GM21423 (cell line): ENCODE measurements at regions not wholly inside any gene's neighbourhood (a gene's known extent, or its start where the extent isn't known, plus 50 kb on each side); places are given as distances from the start of the nearest gene placed in this dataset.
"Not testable (repeated sequence)": the region's sequence is repeated elsewhere in the genome, so short reads cannot be mapped to it uniquely, and the experiment has no call there.

Source experiments
- ATAC-seq: cut with Tn5 transposase; IDR thresholded peaks from one replicate; pipeline ENCODE4 v1.9.1; 2021; ENCODE audit warnings: mild to moderate bottlenecking, moderate library complexity; ENCODE audit not compliant: unreplicated experiment

DNA sequence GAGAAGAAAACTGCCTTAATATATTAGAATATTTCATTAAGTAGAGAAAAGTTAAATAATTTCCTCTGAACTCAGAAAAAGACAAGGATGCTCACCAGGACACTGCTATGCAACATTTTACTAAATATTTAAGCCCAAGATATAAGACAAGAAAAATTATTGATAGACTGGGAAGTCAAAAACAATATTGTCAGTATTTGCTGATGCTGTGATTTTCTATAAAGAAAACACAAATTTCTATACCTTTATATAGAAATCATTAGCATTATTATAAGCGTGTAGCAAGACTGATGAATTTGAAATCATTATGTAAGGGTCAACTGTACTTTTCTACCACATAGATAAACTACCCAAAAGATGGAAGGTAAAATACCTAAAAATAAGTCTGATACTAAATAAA lies 451.0 kb downstream of the RNF144A start:
- ATAC-seq = no peak

DNA sequence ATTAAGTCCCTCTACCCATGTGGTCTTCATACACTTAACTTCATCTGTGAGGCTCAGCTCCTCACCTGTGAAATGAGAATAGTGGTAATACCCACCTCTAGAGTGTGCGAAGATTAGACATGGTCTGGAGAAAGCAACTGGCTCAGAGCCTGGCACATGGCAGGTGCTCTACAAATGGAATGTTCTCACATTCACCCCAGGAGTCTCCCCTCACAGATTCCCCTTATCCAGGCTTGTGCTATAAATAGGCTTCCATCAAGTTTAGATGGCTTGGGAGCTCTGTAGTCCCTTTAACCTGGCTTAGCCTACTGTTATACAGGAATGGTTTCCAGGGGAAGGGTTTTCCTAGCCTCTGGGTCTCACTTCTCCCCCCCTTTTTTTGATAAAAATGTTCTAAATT lies 455.9 kb downstream of the RNF144A start:
- ATAC-seq = no peak

DNA sequence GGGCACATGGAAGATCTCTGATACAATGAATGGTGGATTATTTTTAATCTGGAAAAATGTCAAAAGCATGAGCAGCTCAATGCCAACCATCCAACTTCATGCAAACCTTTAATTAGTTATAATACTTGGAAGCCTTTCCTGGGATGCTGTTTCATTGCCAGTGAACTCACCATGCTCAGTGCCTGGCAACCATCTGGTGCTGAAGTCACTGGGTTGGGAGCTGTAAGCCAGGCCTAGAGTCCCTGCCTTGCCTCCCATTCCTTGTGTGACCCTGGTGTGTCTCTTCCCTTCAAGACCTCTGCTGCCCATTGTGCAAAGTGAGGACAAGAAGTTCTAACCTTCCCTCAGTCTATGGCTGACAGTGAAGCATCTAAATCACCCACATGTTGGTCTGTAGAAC lies 458.7 kb downstream of the RNF144A start:
- no peak for ATAC-seq

DNA sequence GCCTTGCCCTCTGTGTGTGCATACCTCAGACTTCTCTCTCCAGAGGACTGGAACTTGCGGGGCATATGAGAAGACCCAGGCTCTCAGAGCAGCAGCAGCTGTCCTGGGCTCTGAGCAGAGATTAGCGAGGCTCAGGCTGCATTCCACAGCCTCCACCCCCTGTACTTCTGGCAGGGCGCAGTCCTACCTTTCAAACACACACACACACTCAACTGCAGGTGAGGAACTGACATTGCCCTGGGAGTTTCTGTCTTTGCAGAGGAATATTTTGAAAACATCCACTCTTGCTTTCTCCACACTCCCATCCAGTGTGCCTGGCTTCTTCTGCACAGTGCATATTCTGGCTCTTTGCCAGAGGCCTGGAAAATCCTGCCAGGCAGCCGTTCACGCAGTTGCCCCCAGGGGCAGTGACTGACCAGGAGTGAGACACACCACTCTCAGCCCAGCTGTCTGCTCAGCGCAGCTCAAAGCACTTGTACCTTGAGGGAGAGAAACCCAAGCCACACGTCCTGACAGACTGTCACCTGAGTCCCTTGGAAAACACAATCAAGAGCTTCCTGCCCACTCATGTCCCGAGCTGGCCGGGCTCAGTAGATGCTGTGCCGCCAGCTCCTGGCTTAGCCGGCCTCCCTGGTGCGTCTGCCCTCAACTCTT lies 460.8 kb downstream of the RNF144A start:
- ATAC-seq = no peak

DNA sequence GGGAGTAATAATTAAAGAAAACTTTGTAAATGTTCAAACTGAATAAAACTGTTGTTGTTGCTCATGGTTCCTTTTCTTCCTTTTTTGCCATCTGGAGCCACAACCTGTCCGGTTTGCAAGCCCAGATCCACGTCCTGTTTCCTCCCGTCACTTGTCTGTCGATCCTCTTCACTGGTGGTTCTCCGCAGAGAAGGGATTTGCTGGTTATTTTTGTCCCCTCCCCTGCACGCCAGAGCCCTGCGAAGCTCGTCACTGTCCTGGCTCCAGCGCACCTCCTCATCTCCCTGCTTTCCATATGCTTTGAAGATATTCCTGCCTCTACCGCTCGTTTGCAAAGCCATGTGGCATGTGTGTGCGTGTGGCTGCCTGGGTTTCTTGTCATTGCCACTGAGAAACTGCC lies 461.4 kb downstream of the RNF144A start:
- ATAC-seq = no peak

DNA sequence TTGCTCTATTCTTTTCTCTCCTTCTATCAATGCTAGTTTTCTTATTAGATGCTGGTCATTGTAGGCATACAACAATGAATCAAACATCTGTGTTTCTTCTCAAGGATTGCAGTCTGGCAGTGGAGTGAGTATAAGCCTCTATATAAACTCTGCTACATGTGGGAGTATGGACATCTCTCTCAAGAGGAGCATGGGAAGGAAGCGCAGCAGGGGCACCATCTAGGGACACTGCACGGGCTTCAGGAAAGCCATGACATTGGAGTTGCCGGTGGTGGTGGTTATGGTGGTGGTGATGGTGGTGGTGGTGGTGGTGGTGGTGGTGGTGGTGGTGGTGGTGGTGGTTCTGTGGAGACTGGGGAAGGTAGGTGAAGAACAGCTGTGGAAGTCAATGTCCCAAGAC lies 462.6 kb downstream of the RNF144A start:
- ATAC-seq = no peak

DNA sequence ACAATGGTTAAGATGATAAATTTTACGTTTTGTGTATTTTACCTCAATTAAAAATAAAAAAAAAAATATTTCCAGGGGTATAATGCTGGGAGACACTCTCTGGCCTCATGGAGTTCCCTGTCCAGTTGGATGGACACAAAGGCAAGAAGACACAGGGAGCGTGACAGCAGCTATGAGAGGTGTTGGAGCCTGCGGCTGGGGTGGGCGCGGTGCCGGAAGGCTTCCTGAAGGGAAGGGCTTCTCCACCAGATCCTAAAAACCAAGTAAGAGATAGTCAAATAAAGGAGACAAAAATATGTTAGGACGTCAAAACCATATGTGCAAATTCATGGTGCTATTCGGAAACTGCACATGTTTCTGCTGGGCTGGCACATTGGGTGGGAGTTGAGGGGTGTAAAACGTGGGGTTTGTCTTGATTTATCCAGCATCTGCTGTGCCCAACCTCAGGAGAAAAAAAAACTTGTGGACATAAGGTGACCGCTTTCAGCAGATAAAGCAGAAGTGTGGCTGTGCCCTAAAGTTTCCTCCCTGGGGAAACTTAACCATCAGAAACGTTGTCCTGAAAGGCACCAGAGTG lies 467.6 kb downstream of the RNF144A start:
- no peak for ATAC-seq

DNA sequence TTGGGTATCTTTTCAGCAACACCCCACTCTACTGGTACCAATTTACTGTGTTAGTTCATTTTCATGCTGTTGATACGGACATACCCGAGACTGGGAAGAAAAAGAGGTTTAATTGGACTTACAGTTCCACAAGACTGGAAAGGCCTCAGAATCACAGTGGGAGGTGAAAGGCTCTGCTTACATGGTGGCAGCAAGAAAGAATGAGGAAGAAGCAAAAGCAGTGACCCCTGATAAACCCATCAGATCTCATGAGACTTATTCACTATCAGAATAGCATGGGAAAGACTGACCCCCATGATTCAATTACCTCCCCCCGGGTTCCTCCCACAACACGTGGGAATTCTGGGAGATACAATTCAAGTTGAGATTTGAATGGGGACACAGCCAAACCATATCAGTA lies 473.1 kb downstream of the RNF144A start:
- not testable (repeated sequence) for ATAC-seq

DNA sequence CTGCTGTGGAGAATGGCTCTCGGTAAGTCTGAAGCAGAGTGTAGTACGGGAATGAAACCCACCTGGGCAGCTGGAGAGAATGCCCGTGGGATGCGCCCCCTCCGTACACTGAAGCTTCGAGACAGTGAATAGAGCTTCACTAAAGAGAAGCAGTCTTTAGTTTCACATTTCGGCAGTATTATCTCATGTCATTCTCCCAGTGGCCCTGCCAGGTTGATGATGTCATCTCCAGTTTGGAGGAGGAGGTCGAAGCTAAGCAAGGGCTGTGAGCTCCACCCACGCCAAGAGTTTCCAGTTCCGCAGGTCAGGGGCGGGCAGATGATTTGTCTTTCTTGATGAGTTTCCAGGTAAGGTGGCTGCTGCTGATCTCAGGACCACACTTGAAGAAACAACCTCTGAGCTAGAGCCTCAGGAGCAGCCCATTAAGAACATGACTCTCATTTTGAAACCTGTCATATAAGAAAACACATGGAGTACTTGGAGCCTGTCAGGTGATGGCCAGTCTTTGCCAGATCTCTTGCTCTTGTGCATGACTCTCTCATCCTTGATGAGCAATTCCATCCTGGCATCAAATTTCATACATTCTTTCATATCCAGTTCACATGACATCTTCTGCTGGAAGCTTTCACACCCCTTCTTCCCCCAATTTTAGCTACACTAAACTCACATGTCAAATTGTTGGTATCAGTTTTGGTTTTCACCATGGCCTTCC lies 475.0 kb downstream of the RNF144A start:
- no peak for ATAC-seq

DNA sequence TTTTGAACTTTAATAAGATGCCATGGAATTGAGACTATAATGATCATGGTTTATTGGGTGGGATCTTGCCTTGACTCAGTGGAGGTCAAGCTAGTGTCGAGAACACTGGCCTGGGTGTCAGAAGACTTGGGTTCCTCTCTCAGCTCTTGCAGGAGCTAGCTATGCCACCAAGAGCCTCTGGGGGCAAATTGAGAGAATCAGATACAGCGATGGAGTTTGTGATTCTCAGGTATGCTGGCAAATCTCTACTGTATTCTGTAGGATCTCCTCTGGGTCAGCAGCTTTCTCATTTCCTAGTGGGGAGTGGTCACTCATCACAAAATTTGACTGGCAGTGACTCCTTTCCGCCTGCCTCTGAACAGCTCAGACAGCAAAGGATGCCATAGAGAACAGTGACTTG lies 477.0 kb downstream of the RNF144A start:
- no peak for ATAC-seq

DNA sequence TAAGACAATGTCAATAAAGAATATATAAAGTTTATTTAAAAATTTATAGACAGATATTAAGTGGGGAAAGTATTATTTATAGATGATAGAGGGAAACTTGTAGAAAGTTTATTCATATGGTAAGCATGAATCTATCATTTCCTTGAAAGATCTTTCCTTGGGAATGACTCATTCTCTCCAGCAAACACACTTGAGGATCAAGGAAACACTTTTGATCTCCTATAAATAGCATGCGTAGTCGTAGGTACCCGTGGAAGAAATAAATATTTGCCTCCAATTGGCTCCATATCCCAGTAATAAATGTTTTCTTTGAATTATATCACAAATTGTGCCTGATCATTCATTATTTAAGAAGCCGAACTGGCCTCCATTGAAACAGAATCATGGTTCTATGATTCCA lies 483.4 kb downstream of the RNF144A start:
- no peak for ATAC-seq

DNA sequence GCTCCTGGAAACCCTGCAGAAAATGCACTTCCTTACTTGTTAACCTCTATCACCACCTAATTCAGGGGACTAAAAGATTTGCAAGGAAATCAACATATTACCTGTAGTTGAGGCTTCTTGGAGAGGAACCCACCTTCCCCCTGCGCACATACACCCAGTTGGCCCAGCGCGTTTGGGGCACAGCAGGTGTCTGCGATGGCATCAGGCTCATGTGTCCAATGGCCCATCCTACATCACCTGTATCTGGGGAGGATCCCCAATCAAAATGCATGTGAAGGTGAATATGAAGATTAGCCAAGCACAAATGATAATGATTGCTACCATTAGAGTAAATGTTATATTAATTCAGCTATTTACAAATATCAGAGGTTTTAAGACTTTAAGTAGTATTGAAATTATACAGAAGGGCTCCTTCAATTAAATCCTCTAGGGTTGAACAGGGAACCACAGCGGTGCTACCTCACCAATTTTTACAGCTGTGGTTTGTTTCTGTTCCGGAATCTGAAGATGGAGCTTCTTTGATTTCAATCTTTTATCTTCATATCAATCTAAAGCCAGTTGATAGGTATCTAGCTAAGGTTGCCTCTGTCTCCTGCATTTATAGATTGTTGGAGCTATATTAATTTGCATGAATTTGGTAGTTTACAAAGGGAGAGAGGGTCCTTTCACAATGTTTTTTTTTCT lies 486.0 kb downstream of the RNF144A start:
- no peak for ATAC-seq

DNA sequence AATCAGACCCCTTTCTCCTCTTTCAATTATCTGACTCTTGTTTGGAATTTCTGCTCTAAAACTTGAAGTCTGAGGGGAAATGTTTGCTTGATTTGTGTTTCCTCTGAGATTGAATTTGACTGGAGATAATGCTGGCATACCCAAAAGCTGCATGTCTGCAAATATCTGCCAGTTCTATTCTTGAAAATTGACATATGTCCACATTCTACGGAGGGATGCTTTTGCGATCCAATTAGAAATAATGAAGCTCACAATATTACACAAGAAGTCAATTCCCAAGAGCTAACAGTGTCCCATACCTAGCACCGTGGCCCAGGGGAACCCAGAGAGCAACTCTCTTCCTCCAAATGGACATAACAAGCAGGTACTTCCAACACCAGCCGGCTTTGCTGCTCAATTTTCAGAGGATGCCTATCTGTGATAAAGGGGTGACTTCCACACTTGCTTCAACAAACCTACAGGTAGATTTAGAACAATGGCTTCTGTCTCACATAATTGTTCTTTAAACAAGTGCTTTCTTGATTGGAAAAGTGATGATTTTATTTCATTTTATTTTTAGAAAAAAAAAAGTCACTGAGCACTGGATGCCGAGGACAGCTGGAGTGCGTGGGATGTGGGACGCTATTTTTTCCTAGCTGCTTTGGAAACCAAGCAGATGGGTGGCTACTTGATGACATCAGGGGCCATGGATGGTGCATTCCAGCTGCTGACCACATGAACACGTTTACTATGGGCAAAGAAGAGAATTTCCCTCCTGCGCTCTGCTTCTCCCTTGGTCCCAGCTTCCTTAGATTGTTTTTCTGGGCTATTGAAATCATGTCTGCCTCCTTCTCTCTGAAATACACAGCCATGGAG lies 488.9 kb downstream of the RNF144A start:
- ATAC-seq = no peak

DNA sequence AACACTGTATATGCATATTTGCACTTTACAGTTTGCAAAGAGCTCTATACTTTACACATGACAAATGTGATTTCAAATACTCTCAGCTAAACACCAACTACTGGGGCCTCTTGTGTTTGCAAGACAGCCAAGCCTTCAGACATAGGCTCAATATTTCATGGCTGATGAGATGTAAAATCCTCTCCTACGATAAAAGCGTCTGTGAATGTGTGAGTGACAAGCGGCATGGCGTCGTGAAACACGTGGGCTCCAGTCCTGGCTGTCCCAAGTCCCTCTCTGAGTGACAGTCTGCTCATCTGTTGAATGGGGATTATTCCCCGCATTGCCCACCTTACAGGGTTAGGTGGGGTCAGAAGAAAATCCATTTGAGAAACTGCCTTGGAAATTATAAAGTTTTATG lies 489.8 kb downstream of the RNF144A start:
- ATAC-seq = no peak

DNA sequence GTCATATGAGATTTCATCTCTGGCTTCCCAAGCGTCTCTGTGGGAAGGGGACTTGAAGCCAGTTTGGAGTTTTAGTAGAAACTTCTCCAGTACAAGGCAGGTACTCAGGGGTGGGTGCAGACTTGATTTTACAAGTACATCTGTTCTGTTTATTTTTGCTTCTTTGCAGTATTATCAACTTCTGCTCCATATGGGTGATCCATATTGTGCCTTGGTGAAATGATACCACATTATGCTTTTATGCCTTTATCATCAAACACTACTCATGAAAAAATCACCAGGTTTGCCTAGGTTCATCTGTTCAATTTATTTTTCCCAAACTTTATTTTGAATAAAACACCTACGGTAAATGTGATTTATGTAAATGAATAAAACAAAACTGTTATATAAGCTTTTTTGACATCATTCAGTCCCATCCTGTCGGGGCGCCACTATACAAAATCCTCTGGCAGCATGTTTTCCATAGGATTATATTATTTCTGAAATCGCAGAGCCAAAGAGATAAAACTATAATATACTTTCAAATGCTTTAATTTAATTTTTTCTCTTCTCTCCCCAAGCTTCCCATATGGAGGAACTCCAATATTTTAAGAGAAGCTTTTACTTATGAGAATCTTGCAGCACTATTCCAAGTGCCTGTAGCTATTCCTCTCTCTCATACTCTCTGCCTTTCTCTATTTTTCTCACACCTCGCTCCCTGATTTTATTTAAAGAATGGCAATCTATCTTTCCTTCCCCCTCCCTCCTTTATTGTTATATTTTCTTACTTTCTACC lies 490.9 kb downstream of the RNF144A start:
- no peak for ATAC-seq

DNA sequence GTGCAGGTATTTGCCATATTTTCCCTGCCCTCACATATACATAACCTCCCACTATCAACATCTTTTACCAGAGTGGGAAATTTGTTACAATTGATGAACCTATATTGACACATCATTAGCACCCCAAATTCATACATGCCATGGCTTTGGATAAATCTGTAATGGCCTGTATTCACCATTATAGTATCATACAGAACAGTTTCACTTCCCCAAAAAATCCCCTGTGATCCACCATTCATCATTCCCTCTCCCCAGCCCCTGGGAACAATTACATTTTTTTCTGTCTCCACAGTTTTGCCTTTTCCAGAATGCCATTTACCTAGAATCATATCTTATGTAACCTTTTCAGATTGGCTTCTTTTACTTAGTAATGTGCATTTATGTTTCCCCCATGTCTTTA lies 494.5 kb downstream of the RNF144A start:
- no peak for ATAC-seq

DNA sequence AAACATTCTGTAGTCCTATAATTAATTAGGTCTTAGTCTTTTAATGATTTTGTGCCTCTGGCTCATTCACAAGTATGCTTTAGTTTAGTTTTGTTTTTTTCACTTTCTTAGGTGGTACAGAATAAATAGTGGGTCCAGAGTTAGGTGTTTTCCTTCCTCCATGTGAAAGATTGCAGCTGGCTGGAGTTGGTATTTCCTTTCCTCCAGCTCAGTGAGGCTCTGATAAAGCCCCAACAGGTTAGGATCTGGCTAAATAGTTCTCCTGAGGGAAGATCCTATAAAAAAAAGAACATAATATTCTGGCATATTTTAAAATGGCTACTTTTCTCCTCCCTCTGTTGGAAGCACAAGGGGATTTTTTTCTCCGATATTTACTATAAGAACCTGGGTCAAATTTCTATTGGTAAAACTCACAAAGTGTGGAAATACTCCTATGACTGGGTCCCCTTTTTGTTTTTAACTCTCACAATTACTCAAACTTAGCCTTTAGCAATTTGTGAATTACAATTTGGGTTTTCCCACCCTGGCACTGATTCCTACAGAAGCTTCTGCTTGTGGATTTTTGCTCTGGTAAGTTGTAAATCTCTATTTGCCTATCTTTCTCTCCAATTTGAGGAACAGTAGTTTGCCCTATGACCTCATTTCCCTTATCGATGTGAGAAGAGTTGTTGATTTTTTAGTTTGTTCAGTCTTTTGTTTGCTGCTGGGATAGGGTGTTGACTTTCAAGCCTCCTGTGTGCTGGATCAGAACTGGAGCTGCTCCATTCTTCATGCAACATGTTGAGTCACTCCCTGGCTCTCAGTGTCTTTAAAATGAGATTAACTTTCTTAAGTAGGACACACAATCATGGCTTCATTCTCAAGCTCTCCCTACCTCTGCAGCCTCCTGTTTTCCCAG lies 500.9 kb downstream of the RNF144A start:
- no peak for ATAC-seq

DNA sequence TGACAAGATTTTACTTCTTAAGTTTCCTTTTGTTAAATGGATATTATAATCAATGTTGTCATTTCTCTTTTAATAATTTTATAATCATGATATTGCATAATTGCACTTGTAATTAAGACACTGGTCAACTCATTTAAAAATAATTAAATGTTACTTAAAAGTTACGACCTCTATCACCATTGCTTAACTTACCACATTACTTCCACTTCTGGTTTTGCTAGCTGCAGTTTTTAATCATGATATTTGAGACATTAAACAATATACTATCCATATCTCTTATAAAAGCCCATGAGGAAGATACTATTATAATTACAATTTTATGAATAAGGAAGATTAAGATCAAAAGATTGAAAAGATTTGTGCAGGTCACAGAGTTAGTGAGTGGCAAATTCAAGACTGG lies 502.0 kb downstream of the RNF144A start:
- no peak for ATAC-seq

DNA sequence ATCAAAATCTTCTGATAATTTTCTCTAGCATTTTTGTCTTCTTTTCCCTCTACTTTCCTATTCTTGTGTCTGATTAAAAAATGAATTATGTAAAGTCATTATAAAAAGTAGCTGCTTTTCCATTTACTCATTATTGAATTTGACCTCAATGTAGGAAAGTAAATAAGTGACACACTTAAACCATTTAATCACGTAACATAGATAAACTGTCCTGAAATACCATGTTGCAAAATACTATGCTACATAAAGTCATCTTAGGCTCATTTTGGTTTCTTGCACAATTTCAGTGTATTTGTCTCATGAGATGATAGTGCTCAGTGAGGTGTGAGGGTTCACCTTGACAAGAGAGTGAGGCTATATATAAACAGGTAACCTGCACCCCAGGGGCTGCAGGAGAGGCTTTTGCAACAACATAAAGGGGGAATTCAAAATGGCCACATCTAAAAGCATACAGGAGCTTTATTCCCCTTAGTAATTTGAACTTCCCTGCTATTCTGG lies 502.7 kb downstream of the RNF144A start:
- no peak for ATAC-seq
